Naive thymus-derived CD8-positive, alpha-beta T cell (primary cell): ENCODE measurements at regions not wholly inside any gene's neighbourhood (a gene's known extent, or its start where the extent isn't known, plus 50 kb on each side); places are given as distances from the start of the nearest gene placed in this dataset.

Source experiments
- ATAC-seq, 2 donors: fragments of 150-1000 bp; cut with Tn5 transposase in 1 of 2; sonication (Bioruptor Pico), chemical (Tn5 transposase) in 1 of 2; 1 replicate in 1 of 2; 2 replicates in 1 of 2; pipeline ENCODE4 v1.10.0; 2021; ENCODE audit warnings: mild to moderate bottlenecking in 2 of 2, moderate library complexity in 2 of 2
- POLR2A ChIA-PET: fragments of 350-600 bp; sonication (Branson Sonifier 250); formaldehyde crosslinking; loops from one replicate; lab custom pipeline; 2021; ENCODE audit warnings: antibody characterized with exemption; lab: Charles Lee
- DNase-seq, 10 donors: peaks; one replicate each; pipeline versions ENCODE4 v3.0.0 to v3.0.0-alpha.2; 2020 to 2022
- H3K27ac Mint-ChIP-seq, 10 donors: one replicate each; pipeline ENCODE4 v1.8.0; 2020 to 2022; ENCODE audit warnings: mild to moderate bottlenecking in 10 of 10, mixed read lengths in 10 of 10, moderate library complexity in 4 of 10, inconsistent platforms in 1 of 10
- H3K27me3 Mint-ChIP-seq, 5 donors: one replicate each; pipeline ENCODE4 v1.8.0; 2021 to 2022; ENCODE audit warnings: mixed read lengths in 5 of 5
- H3K36me3 Mint-ChIP-seq, 3 donors: one replicate each; pipeline ENCODE4 v1.8.0; 2020 to 2022; ENCODE audit warnings: mixed read lengths in 3 of 3, mild to moderate bottlenecking in 2 of 3, inconsistent platforms in 1 of 3
- H3K4me1 Mint-ChIP-seq, 4 donors: one replicate each; pipeline ENCODE4 v1.8.0; 2021 to 2022; ENCODE audit warnings: mixed read lengths in 4 of 4
- H3K4me3 Mint-ChIP-seq, 10 donors: one replicate each; pipeline ENCODE4 v1.8.0; 2020 to 2022; ENCODE audit warnings: mild to moderate bottlenecking in 10 of 10, mixed read lengths in 10 of 10, moderate library complexity in 6 of 10, inconsistent platforms in 1 of 10
- H3K9me3 Mint-ChIP-seq, 9 donors: one replicate each; pipeline ENCODE4 v1.8.0; 2020 to 2022; ENCODE audit warnings: mixed read lengths in 9 of 9, mild to moderate bottlenecking in 3 of 9, inconsistent platforms in 1 of 9, moderate library complexity in 1 of 9

DNA sequence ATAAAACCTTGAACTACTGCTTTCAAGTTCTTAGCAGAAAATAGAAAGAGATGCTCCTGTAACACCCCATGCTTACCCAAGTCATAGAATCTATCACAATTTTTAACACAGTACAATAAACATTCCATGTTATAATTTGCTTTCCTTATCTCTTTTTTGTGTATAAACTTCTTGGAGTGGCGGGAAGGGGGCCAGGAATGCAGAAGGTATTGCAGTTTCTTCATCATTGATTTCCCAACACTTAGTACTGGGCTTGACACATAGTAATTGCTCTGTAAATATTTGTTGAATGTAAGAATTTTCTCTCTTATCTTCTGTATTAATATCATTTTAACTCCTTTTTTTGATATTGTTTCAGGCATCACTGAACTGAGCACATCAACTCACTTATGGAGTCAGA lies 535.8 kb downstream of the KCTD12 start:
- no peak for ATAC-seq
- peaks cover 0 to 7% (median 0%) of the 10 kb centered on the region in 5 donors for H3K27me3 Mint-ChIP-seq
- no peak overlapping the region for H3K27ac Mint-ChIP-seq
- POLR2A ChIA-PET: no interaction called here
- H3K4me3 Mint-ChIP-seq: no peak overlapping the region
- DNase-seq: no peak
- H3K4me1 Mint-ChIP-seq: no peaks in the 10 kb centered on the region
- no peaks in the 10 kb centered on the region for H3K36me3 Mint-ChIP-seq
- H3K9me3 Mint-ChIP-seq: peaks cover 0 to 4% (median 0%) of the 10 kb centered on the region in 9 donors

- Mint-ChIP-seq H3K9me3 (peaks cover 0 to 9% (median 0%) of the 10 kb centered on the region in 9 donors), H3K27ac (no peak overlapping the region)
- ATAC-seq: no peak
Observed at GRCh38 chr13:76349700-76350099, 536.5 kb downstream of the KCTD12 start.

DNA sequence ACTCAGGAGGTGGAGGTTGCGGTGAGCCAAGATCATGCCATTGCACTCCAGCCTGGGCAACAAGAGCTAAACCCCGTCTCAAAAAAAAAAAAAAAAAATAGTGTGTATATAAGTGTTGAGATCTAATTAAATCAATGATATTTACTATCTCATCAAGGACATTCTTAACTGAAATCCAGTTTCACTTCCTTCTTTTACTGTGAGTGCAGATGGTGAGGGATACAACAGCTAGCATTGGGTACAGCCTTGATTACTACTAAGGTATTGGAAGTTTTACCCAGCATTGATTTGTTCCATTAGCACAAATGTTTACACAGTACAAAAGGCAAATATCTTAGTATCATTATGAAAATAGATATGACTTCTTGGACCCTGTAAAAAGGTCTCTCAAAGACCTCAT lies 546.6 kb downstream of the KCTD12 start:
- peaks cover 0 to 9% (median 3%) of the 10 kb centered on the region in 9 donors for H3K9me3 Mint-ChIP-seq
- H3K27me3 Mint-ChIP-seq: peaks cover 0 to 5% (median 1%) of the 10 kb centered on the region in 5 donors
- no peaks in the 10 kb centered on the region for H3K4me1 Mint-ChIP-seq
- POLR2A ChIA-PET: no interaction called here
- H3K27ac Mint-ChIP-seq: no peak overlapping the region
- no peak for DNase-seq
- peaks cover 0 to 6% (median 0%) of the 10 kb centered on the region in 3 donors for H3K36me3 Mint-ChIP-seq
- no peak overlapping the region for H3K4me3 Mint-ChIP-seq
- no peak for ATAC-seq

More at GRCh38 chr13:76349700-76350099, 536.5 kb downstream of the KCTD12 start:
- Mint-ChIP-seq H3K4me1 (no peaks in the 10 kb centered on the region), H3K4me3 (no peak overlapping the region), H3K36me3 (no peaks in the 10 kb centered on the region), H3K27me3 (peaks cover 0 to 11% (median 0%) of the 10 kb centered on the region in 5 donors)
- DNase-seq: no peak
- POLR2A ChIA-PET: no interaction called here

DNA sequence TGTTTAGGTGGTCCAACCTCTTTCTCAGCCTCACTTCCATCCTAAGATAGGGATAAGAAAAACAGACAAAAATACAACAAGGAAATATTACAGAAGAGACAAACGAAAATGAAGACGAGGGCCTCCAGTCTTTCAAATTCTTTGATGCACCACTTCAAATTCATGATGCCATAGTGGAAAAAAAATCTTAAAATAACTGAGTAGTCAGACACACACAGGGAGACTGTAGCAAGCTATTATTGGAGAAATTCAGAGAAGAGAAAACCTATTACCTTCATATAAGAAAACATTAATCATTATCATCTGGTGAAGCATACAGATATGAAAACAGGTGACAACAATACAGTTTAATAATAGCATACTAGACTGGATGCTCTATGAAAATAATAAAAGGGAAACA lies 548.2 kb downstream of the KCTD12 start:
- H3K27me3 Mint-ChIP-seq: peaks cover 0 to 1% (median 0%) of the 10 kb centered on the region in 5 donors
- H3K27ac Mint-ChIP-seq: no peak overlapping the region
- ATAC-seq: no peak

DNA sequence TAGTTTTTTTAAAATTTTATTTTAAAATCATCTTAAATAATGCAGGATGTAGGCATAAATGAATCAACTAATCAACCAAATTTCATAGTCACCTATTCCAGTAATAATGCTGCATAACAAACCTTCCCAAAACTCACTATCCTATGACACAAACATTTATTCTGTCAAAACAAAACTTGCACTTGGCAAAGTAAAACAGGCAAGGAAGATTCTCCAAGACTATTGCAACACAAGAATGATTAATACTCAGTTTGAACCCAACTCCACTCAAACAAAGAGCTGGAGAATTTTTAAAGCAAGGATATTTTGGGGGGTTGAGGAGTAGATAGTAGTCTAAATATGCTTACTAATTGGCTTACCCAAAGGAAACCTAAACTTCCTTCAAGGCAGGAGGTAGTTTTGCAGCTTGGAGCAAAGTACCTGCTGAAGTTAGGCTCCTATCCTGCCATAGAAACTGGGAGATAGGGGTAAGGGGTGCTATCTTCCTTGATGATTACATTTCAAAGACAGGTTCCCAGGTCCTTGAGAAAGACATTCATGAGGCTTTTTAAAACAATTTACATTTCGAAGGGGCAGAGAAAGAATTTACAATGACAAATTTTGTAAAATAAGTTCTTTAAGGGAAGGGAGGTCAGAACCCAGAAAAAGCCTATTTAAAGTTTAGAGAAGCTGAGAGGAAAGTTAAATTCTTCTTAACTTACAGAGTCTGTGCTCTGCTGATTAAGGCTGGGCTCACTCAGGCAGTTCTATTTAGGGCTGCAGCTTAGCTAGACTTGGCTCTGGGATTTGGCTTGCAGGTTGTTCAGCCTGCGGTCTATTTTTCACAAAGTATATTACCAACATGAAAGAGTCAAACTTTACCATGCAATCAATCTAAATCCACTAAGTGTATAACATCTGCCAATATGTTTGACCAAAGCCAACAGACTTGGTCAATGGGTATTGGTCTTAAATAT lies 549.0 kb downstream of the KCTD12 start:
- H3K4me3 Mint-ChIP-seq: no peak overlapping the region
- peaks cover 0 to 5% (median 0%) of the 10 kb centered on the region in 9 donors for H3K9me3 Mint-ChIP-seq
- POLR2A ChIA-PET: no interaction called here
- no peaks in the 10 kb centered on the region for H3K36me3 Mint-ChIP-seq
- H3K27me3 Mint-ChIP-seq: peaks cover 0 to 1% (median 0%) of the 10 kb centered on the region in 5 donors
- no peaks in the 10 kb centered on the region for H3K4me1 Mint-ChIP-seq
- H3K27ac Mint-ChIP-seq: no peak overlapping the region
- DNase-seq (no peak), ATAC-seq (no peak)

More for the DNA sequence above, 548.2 kb downstream of the KCTD12 start:
- H3K9me3 Mint-ChIP-seq: peaks cover 0 to 6% (median 0%) of the 10 kb centered on the region in 9 donors
- POLR2A ChIA-PET: no interaction called here
- DNase-seq: no peak
- H3K36me3 Mint-ChIP-seq: no peaks in the 10 kb centered on the region
- no peak overlapping the region for H3K4me3 Mint-ChIP-seq
- no peaks in the 10 kb centered on the region for H3K4me1 Mint-ChIP-seq

DNA sequence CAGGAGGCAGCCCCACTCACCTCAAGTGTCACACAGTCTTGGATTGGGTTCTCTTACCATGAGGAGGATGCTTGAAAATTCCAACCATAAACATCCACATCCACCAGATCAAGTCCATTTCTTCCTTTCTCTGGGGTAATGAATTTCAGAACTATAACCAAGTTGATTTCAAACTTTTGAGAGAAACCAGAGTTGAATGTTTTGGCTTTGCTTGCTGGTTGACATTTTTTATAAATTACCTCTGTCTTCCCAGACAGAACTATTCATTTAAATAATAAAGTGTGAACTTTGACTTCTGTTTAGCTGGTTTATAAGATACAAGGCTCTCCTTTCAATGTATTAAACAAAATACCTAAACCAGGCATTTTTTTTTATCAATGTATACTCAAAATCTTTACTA lies 550.7 kb downstream of the KCTD12 start:
- DNase-seq (no peak), ATAC-seq (no peak)
- H3K27ac Mint-ChIP-seq: no peak overlapping the region
- H3K9me3 Mint-ChIP-seq: peaks cover 0 to 2% (median 0%) of the 10 kb centered on the region in 9 donors
- no peaks in the 10 kb centered on the region for H3K4me1 Mint-ChIP-seq
- no peaks in the 10 kb centered on the region for H3K36me3 Mint-ChIP-seq
- POLR2A ChIA-PET: interaction anchor here (0.6 kb wide), 1 partner anchor 54 kb away, joined by 3 read pairs; no protein-coding TSS in a partner anchor
- no peak overlapping the region for H3K4me3 Mint-ChIP-seq
- H3K27me3 Mint-ChIP-seq: peaks cover 0 to 1% (median under 1%) of the 10 kb centered on the region in 5 donors

GRCh38 chr13:76331943-76332712 lies 554.1 kb downstream of the KCTD12 start:
- ATAC-seq (no peak), DNase-seq (no peak)
- POLR2A ChIA-PET: no interaction called here
- Mint-ChIP-seq H3K4me3 (no peak overlapping the region), H3K27me3 (peaks cover 0 to 4% (median 0%) of the 10 kb centered on the region in 5 donors), H3K36me3 (no peaks in the 10 kb centered on the region), H3K9me3 (no peaks in the 10 kb centered on the region), H3K27ac (no peak overlapping the region), H3K4me1 (no peaks in the 10 kb centered on the region)

GRCh38 chr13:76330761-76331160 lies 555.4 kb downstream of the KCTD12 start:
- H3K4me1 Mint-ChIP-seq: no peaks in the 10 kb centered on the region
- no peak overlapping the region for H3K27ac Mint-ChIP-seq
- H3K4me3 Mint-ChIP-seq: no peak overlapping the region
- peaks cover 0 to 4% (median 0%) of the 10 kb centered on the region in 5 donors for H3K27me3 Mint-ChIP-seq
- no peaks in the 10 kb centered on the region for H3K36me3 Mint-ChIP-seq
- H3K9me3 Mint-ChIP-seq: no peaks in the 10 kb centered on the region
- POLR2A ChIA-PET: no interaction called here
- DNase-seq (no peak), ATAC-seq (no peak)

DNA sequence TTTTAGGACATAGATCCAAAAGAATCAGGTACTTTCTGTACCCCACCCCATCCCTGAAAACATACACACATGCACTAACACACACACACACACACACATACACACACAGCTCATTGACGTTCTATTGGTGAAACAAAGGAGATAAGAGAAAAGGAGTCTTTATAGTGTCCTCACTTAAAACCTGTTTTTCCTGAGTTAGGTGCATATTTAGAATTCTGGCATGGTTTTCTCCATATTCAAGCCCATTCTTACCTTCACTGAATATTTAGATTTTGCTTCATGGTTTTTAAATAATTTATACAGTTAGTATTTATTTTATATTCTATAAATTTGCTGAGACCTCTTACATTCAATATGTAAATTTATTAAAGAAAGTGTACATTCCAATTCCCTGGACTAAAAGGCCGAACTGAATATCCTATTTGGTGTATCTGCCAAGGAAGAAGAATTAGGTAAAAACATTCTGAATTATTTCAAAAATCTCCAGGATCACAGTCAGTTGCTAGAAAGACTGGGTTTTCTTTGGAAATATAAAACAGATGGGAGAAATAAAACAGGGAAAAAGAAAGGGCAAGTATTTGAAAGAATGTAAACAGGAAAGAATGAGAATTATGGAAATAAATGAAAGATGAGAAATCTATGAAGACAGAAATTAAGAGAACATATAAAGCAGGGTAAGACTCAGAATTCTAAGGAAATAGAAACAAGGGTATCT lies 556.2 kb downstream of the KCTD12 start:
- no peak for ATAC-seq
- POLR2A ChIA-PET: no interaction called here
- Mint-ChIP-seq H3K4me1 (no peaks in the 10 kb centered on the region), H3K4me3 (no peak overlapping the region), H3K27me3 (peaks cover 0 to 8% (median 3%) of the 10 kb centered on the region in 5 donors), H3K27ac (no peak overlapping the region), H3K9me3 (no peaks in the 10 kb centered on the region), H3K36me3 (no peaks in the 10 kb centered on the region)
- DNase-seq: no peak

- POLR2A ChIA-PET: no interaction called here
- Mint-ChIP-seq H3K36me3 (no peaks in the 10 kb centered on the region), H3K4me3 (no peak overlapping the region), H3K4me1 (no peaks in the 10 kb centered on the region), H3K27me3 (peaks cover 0 to 17% (median 3%) of the 10 kb centered on the region in 5 donors), H3K9me3 (no peaks in the 10 kb centered on the region), H3K27ac (no peak overlapping the region)
- DNase-seq: no peak
- ATAC-seq: no peak
Observed at GRCh38 chr13:76329004-76329403, 557.2 kb downstream of the KCTD12 start.

DNA sequence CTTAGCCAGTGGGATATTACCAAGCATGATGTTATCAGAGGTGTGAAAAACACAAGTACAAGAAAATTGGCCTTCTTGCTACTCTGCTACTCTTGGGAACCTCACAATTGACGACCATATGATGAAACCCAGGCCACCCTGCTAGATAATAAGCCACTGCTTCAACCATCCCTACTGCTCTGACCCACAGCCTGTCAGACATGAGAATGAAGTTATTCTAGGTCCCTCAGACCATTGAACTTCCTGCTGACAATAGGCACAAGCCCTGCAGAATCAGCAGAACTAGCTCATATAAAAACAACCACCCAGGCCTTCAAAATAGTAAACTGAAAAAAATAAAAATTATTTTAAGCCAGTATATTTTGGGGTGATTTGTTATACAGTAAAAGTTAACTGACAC lies 559.9 kb downstream of the KCTD12 start:
- no peaks in the 10 kb centered on the region for H3K36me3 Mint-ChIP-seq
- peaks cover 3 to 25% (median 7%) of the 10 kb centered on the region in 5 donors for H3K27me3 Mint-ChIP-seq
- POLR2A ChIA-PET: no interaction called here
- no peaks in the 10 kb centered on the region for H3K4me1 Mint-ChIP-seq
- H3K9me3 Mint-ChIP-seq: peaks cover 0 to 3% (median 0%) of the 10 kb centered on the region in 9 donors
- ATAC-seq: no peak
- H3K27ac Mint-ChIP-seq: no peak overlapping the region
- no peak overlapping the region for H3K4me3 Mint-ChIP-seq
- no peak for DNase-seq

GRCh38 chr13:76319921-76320320 lies 566.3 kb downstream of the KCTD12 start:
- ATAC-seq (no peak), DNase-seq (no peak)
- H3K36me3 Mint-ChIP-seq: no peaks in the 10 kb centered on the region
- H3K4me1 Mint-ChIP-seq: no peaks in the 10 kb centered on the region
- peaks cover 0 to 16% (median 7%) of the 10 kb centered on the region in 5 donors for H3K27me3 Mint-ChIP-seq
- POLR2A ChIA-PET: no interaction called here
- no peak overlapping the region for H3K4me3 Mint-ChIP-seq
- H3K27ac Mint-ChIP-seq: no peak overlapping the region
- H3K9me3 Mint-ChIP-seq: peaks cover 0 to 7% (median 0%) of the 10 kb centered on the region in 9 donors
